ENCODE measurements at regions not wholly inside any gene's neighbourhood (a gene's known extent, or its start where the extent isn't known, plus 50 kb on each side); places are given as distances from the start of the nearest gene placed in this dataset.

GRCh38 chr18:7358989-7359726 lies 128.3 kb downstream of the LRRC30 start:
- DNase-seq: no peak

GRCh38 chr18:7360606-7361170 lies 129.8 kb downstream of the LRRC30 start:
- DNase-seq: no peak

DNA sequence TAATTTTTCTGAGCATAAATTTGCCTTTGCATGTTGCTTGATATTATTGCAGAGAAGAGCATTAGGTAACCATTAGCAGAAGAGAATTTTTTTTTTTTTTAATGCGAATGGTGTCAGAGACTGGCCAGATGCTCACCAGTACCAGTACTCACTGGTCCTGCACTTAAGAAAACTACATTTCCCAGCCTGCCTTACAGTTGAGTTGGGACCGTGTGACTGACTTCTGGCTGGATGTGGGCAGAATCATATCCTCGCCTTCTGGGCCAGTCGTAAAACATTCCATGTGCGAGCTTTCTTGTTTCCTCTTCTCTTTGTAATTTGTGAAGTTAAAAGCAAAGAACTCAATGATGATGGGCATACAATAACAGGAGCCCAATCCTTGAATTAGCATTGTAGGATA lies 132.4 kb downstream of the LRRC30 start:
- DNase-seq: no peak

DNA sequence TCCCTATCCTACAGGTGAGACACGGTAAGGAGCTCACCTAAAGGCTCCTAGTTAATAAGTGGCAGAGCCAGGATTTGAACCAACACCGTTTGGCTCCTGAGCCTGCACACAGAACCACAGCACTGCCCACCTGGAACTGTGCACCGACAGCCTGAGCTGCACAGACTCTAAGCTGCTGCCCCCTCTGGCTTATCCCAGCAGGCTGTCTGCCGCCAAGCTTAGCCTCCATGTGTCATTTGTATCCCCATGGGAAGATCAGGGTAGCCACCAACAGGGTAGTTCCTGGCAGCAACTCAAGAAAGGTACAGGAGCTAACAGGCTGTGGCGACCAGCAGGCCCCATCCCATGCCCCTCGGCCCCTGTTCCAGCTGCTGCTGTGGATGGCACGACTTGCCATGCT lies 135.7 kb downstream of the LRRC30 start:
- DNase-seq: no peak

DNA sequence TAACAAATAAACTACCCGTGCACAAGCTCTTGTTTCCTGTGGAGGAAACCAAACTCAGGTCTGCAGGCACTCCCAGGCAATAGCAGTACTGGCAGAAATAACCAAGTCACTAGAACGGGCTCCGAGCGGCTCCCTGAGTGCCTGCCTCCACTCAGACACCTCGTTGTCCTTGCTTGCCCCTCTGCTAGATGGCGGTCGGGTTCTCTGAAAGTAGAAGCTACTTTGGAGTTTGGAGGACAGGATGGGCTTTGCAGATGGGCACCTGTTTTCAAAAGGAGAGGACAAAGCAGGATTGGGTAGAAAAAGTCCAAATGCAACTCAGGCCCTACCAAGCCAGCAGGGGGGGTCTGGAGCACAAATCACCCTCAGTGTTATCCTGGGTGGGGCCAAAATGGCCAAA lies 136.4 kb downstream of the LRRC30 start:
- DNase-seq: no peak

DNA sequence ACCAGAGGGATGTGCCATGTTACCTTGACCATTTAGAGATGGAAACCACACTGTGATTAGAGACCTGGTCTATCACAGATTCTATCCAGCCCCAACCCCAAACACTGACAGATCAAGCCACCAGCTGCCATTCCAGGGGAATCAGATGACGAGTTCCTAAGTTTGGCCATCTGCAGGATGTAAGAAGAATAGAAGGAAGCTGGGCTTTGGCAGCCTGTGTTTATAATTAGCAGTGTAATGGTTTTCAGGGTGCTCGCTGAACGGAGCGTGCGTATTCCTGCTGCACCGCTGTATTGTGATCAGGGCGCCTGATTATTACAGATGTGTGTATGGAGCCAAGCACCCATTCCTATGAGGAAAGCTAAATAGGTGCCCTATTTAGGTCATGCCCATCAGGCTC lies 138.1 kb downstream of the LRRC30 start:
- no peak for DNase-seq

GRCh38 chr18:7370375-7370774 lies 139.5 kb downstream of the LRRC30 start:
- DNase-seq: no peak

DNA sequence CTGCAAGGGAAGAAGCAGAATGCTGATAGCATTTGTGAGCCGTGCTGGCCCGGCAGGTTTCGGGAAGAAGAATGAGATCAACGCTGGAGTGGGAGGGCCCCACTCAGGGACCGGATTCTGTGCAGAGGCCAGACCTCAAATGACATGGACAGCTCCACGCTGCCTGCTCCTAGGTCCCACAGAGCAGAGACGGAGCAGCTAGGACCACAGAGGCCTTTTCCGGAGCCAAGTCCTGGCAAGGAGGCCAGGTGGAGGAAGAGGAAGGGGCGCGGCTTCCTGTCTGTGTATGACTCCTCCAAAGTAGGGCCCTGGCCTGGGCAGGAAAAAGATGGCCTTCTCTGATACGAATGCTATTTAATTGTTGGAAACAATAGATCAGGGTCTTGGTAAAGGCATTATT lies 139.9 kb downstream of the LRRC30 start:
- no peak for DNase-seq

DNA sequence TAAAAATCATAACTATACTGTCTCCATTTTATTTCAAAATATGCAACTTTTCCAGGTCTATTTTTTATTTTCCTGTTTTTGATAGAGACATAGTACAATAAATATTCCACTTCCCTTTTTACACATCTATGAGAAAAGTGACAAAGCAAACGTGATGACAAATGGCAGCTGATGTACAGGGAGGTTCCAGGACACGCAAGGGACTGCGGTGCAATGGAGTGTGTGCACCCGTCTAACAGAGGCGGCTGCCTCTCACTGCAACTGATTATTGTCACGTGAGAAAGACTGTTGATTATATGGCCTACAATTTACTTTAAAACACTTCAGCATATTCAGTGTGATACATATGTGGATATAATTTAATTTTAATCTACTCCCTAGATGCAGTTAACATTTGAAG lies 142.6 kb downstream of the LRRC30 start:
- no peak for DNase-seq

GRCh38 chr18:7381307-7381706 lies 150.4 kb downstream of the LRRC30 start:
- no peak for DNase-seq

GRCh38 chr18:7382328-7383001 lies 151.6 kb downstream of the LRRC30 start:
- no peak for DNase-seq

GRCh38 chr18:7383002-7383980 lies 152.4 kb downstream of the LRRC30 start:
- no peak for DNase-seq

DNA sequence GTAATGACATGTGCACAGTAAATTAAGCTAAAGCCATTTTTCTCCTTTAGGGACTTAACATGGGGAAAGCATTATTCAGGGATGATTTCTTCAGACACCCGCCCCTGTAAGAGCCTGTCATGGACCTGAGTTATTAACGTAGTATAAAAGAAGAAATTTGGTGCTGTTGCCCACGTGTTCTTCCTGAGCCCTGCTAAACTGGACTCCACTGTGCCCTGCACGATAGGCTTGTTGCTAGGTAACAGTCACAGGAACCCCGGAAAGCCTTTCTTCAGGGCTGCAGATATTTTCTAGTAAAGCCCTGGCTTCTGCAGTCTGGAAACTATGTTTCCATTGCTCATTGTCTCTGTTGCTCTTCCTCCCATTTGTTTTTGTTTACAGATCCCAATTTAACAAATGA lies 157.9 kb downstream of the LRRC30 start:
- peak; percentile 85 for DNase-seq

DNA sequence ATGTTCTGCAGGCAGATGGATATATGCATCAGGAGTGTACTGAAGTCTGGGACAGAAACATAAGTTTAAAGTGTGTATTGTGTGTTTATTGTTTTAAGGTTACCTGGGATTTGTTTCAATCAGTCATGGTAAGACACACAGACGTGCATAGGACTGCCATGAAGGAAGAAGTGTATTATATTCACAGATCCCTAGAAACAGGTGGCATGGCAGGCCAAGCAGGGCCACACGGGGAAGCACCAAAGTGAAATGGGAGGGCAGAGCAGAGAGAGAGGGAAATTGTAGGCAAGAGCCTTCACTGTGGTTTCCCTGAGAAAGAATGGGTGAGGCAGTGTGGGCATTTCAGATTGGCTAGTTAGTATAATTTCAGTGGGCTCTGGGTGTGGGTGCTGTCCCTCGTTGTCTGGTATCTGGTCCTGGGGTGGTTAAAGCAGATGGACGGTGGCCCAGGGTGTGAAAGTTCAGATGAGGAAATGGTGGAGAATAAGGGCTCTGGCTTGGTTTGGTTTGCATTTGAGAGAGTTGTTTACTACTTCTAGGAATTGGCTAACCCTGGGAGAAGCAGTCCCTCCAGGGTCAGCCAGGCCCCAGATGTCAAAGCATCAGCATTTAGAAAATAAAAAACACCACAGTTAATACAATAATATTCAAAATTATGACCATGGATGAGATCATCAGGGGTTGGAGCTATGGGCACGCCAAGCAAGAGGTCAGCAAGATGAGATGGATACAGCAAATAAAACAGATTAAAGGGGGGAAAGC lies 160.0 kb downstream of the LRRC30 start:
- no peak for DNase-seq

- DNase-seq: no peak
Measured at GRCh38 chr18:7393080-7393479, 162.2 kb downstream of the LRRC30 start.

DNA sequence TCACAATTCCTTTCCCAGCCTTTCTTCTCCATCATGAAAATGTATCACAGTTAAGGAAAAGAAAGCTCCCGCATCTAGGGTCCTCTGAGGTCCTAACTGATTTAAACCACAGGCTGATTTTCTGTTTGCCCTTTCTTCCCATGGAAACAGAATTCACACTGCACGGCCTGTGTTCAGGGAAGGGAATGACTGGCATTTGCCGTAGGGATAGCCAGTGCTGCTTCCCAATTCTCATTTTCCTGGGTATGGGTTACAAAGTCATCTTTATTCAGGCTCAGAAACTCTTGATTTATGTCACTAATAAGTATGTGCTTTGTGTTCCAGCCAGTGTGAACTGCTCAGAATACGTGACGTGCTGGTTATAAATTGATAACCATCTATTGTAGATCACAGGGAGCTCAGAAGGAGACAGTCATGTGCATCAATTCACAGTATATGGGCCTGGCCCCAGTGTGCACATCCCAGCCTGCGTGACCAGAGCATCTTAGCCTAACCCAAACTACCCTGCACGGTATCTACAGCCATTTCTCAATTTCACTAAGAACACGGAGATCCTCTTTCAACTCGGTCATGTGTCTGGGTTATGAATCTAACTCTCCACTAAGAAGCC lies 163.3 kb downstream of the LRRC30 start:
- DNase-seq: no peak

- no peak for DNase-seq
Measured at GRCh38 chr18:7395566-7395965, 164.7 kb downstream of the LRRC30 start.

DNA sequence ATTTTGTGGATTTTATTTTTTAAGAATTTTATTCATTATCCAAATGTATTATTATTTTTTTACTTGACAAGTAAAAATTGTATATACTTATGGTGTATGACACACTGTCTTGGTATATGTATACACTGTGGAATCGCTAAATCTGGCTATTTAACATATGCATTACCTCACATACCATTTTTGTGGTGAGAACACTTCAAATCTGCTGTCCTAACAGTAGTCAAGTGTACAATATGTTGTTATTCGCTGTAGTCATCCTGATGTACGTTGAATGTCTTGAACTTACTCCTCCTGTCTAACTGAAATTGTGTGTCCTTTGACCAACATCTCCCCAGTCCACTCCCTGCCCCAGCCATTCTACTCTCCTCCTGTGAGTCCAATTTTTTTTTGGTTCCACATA lies 153.2 kb upstream of the PTPRM start:
- DNase-seq: no peak

GRCh38 chr18:7414459-7414858 lies 152.7 kb upstream of the PTPRM start:
- DNase-seq: no peak

GRCh38 chr18:7415081-7415894 lies 151.8 kb upstream of the PTPRM start:
- DNase-seq: no peak

GRCh38 chr18:7417727-7418126 lies 149.4 kb upstream of the PTPRM start:
- DNase-seq: no peak
